ENCODE measurements at regions not wholly inside any gene's neighbourhood (a gene's known extent, or its start where the extent isn't known, plus 50 kb on each side); places are given as distances from the start of the nearest gene placed in this dataset.

- H3K36me3 ChIP-seq (ENCODE audit: control insufficient read depth in 2 of 2, insufficient read depth in 2 of 2, low read length in 1 of 2): no peaks in the 10 kb centered on the region
- H3K9me3 ChIP-seq (ENCODE audit: control insufficient read depth in 2 of 2, insufficient read depth in 1 of 2, low read depth in 1 of 2, low read length in 1 of 2): no peaks in the 10 kb centered on the region
- 74 to 79% methylated on average over 4 of the region's 4 CpGs for WGBS, 2 donors
- H3K27ac ChIP-seq (ENCODE audit: low read depth in 2 of 2, low read length in 1 of 2): no peak overlapping the region
- no peak overlapping the region for H3K4me3 ChIP-seq (ENCODE audit: low read depth in 1 of 2, low read length in 2 of 2)
- H3K4me1 ChIP-seq (ENCODE audit: control insufficient read depth in 2 of 2, insufficient read depth in 2 of 2, low read length in 1 of 2): no peaks in the 10 kb centered on the region
- no peaks in the 10 kb centered on the region for H3K27me3 ChIP-seq (ENCODE audit: control insufficient read depth in 1 of 2, insufficient read depth in 2 of 2, low read length in 2 of 2)
Measured at GRCh38 chr10:118193642-118194041, 146.9 kb upstream of the RAB11FIP2 start.

- Histone ChIP-seq H3K36me3 (ENCODE audit: control insufficient read depth in 2 of 2, insufficient read depth in 2 of 2, low read length in 1 of 2) (no peaks in the 10 kb centered on the region), H3K27ac (ENCODE audit: low read depth in 2 of 2, low read length in 1 of 2) (no peak overlapping the region), H3K4me3 (ENCODE audit: low read depth in 1 of 2, low read length in 2 of 2) (no peak overlapping the region), H3K4me1 (ENCODE audit: control insufficient read depth in 2 of 2, insufficient read depth in 2 of 2, low read length in 1 of 2) (no peaks in the 10 kb centered on the region), H3K27me3 (ENCODE audit: control insufficient read depth in 1 of 2, insufficient read depth in 2 of 2, low read length in 2 of 2) (no peaks in the 10 kb centered on the region), H3K9me3 (ENCODE audit: control insufficient read depth in 2 of 2, insufficient read depth in 1 of 2, low read depth in 1 of 2, low read length in 1 of 2) (no peaks in the 10 kb centered on the region)
- WGBS, 2 donors: 80 to 85% methylated on average over 1 of the region's 1 CpG
Measured at GRCh38 chr10:118181021-118181420, 134.3 kb upstream of the RAB11FIP2 start.

DNA sequence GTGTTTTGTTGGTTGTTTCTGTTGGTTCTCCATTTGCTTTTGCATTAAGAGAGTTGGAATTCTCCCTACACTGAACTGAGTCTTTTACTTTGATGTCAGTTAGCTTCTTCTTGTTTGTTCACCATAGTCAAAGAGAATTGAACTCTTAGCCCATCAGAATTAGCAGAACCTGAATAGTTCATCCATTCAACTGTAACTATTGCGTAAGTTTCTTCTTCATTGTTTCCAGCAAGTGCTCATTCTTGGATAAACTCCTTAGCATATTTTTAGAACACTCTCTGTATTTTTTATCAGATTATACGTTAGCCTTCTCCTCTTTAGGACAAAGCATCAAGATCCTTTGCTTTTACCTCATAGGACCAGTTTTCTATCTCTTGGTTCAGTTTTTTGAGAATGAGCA lies 128.4 kb upstream of the RAB11FIP2 start:
- Histone ChIP-seq H3K4me3 (ENCODE audit: low read depth in 1 of 2, low read length in 2 of 2) (no peak overlapping the region), H3K36me3 (ENCODE audit: control insufficient read depth in 2 of 2, insufficient read depth in 2 of 2, low read length in 1 of 2) (no peaks in the 10 kb centered on the region), H3K27ac (ENCODE audit: low read depth in 2 of 2, low read length in 1 of 2) (no peak overlapping the region), H3K9me3 (ENCODE audit: control insufficient read depth in 2 of 2, insufficient read depth in 1 of 2, low read depth in 1 of 2, low read length in 1 of 2) (no peaks in the 10 kb centered on the region), H3K4me1 (ENCODE audit: control insufficient read depth in 2 of 2, insufficient read depth in 2 of 2, low read length in 1 of 2) (no peaks in the 10 kb centered on the region), H3K27me3 (ENCODE audit: control insufficient read depth in 1 of 2, insufficient read depth in 2 of 2, low read length in 2 of 2) (no peaks in the 10 kb centered on the region)
- 81 to 84% methylated on average over 2 of the region's 2 CpGs for WGBS, 2 donors

GRCh38 chr10:118173296-118173695 lies 126.6 kb upstream of the RAB11FIP2 start:
- Histone ChIP-seq H3K9me3 (ENCODE audit: control insufficient read depth in 2 of 2, insufficient read depth in 1 of 2, low read depth in 1 of 2, low read length in 1 of 2) (no peaks in the 10 kb centered on the region), H3K36me3 (ENCODE audit: control insufficient read depth in 2 of 2, insufficient read depth in 2 of 2, low read length in 1 of 2) (no peaks in the 10 kb centered on the region), H3K27ac (ENCODE audit: low read depth in 2 of 2, low read length in 1 of 2) (no peak overlapping the region), H3K4me1 (ENCODE audit: control insufficient read depth in 2 of 2, insufficient read depth in 2 of 2, low read length in 1 of 2) (no peaks in the 10 kb centered on the region), H3K27me3 (ENCODE audit: control insufficient read depth in 1 of 2, insufficient read depth in 2 of 2, low read length in 2 of 2) (no peaks in the 10 kb centered on the region), H3K4me3 (ENCODE audit: low read depth in 1 of 2, low read length in 2 of 2) (no peak overlapping the region)
- 65 to 72% methylated on average over 2 of the region's 2 CpGs for WGBS, 2 donors

- Histone ChIP-seq H3K9me3 (ENCODE audit: control insufficient read depth in 2 of 2, insufficient read depth in 1 of 2, low read depth in 1 of 2, low read length in 1 of 2) (no peaks in the 10 kb centered on the region), H3K36me3 (ENCODE audit: control insufficient read depth in 2 of 2, insufficient read depth in 2 of 2, low read length in 1 of 2) (no peaks in the 10 kb centered on the region), H3K4me3 (ENCODE audit: low read depth in 1 of 2, low read length in 2 of 2) (no peak overlapping the region), H3K27me3 (ENCODE audit: control insufficient read depth in 1 of 2, insufficient read depth in 2 of 2, low read length in 2 of 2) (no peaks in the 10 kb centered on the region), H3K4me1 (ENCODE audit: control insufficient read depth in 2 of 2, insufficient read depth in 2 of 2, low read length in 1 of 2) (no peaks in the 10 kb centered on the region), H3K27ac (ENCODE audit: low read depth in 2 of 2, low read length in 1 of 2) (no peak overlapping the region)
- WGBS, 2 donors: 63 to 78% methylated on average over 1 of the region's 1 CpG
Measured at GRCh38 chr10:118171861-118172260, 125.1 kb upstream of the RAB11FIP2 start.

DNA sequence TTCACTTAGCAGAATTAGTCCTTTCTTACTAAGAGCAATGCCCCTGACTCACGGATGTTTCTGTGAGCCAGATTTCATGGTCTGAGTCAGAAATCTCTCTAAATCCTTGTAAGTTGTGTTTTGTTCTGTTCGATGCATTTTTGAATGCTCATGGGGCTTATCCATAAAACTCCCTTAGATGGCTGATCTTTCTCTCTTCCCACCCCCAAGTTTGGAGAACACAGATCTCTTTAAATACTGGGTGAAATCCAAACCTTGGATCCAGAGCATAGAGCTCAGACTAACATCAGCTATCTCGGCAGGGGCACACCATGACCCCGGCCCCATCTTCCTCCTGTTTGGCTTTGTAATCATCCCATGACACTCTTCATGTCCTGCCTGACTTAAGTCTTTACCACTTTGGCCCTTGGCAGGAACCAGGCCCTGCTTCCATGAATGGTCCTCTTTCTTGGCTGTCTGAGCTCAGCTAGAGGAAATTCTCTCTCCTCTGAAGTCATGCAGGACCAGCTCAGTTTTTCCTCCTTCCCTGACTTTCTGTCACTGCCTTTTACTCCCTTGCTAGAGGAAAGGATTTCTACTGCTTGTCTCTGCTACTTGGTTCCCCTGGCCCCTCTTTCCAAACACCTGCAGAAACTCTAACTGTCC lies 120.4 kb upstream of the RAB11FIP2 start:
- WGBS, 2 donors: 65 to 67% methylated on average over 4 of the region's 4 CpGs
- no peaks in the 10 kb centered on the region for H3K36me3 ChIP-seq (ENCODE audit: control insufficient read depth in 2 of 2, insufficient read depth in 2 of 2, low read length in 1 of 2)
- no peak overlapping the region for H3K27ac ChIP-seq (ENCODE audit: low read depth in 2 of 2, low read length in 1 of 2)
- H3K4me1 ChIP-seq (ENCODE audit: control insufficient read depth in 2 of 2, insufficient read depth in 2 of 2, low read length in 1 of 2): no peaks in the 10 kb centered on the region
- no peak overlapping the region for H3K4me3 ChIP-seq (ENCODE audit: low read depth in 1 of 2, low read length in 2 of 2)
- H3K27me3 ChIP-seq (ENCODE audit: control insufficient read depth in 1 of 2, insufficient read depth in 2 of 2, low read length in 2 of 2): no peaks in the 10 kb centered on the region
- no peaks in the 10 kb centered on the region for H3K9me3 ChIP-seq (ENCODE audit: control insufficient read depth in 2 of 2, insufficient read depth in 1 of 2, low read depth in 1 of 2, low read length in 1 of 2)

DNA sequence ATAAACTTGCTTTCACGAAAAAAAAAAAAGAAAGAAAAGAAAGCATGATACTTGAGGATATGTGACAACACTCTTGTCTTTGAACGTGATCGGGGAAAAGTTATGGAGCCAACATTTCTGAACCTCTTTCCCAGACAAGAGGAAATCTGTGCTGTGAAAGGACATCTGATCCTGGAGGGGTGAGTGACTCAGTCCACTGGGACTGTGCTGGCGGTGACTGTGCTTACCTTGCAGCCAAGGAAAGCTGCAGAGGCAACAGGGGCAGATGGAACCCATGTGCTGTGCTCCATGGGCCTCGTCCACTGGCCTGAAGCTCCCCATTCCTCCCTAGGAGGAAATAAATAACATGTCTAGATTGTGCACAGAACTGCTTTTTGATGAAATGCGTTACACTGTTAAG lies 116.5 kb upstream of the RAB11FIP2 start:
- H3K9me3 ChIP-seq (ENCODE audit: control insufficient read depth in 2 of 2, insufficient read depth in 1 of 2, low read depth in 1 of 2, low read length in 1 of 2): no peaks in the 10 kb centered on the region
- no peaks in the 10 kb centered on the region for H3K27me3 ChIP-seq (ENCODE audit: control insufficient read depth in 1 of 2, insufficient read depth in 2 of 2, low read length in 2 of 2)
- peaks cover 0 to 2% of the 10 kb centered on the region in 2 donors for H3K4me1 ChIP-seq (ENCODE audit: control insufficient read depth in 2 of 2, insufficient read depth in 2 of 2, low read length in 1 of 2)
- H3K27ac ChIP-seq (ENCODE audit: low read depth in 2 of 2, low read length in 1 of 2): no peak overlapping the region
- H3K36me3 ChIP-seq (ENCODE audit: control insufficient read depth in 2 of 2, insufficient read depth in 2 of 2, low read length in 1 of 2): no peaks in the 10 kb centered on the region
- no peak overlapping the region for H3K4me3 ChIP-seq (ENCODE audit: low read depth in 1 of 2, low read length in 2 of 2)
- WGBS, 2 donors: 87 to 90% methylated on average over 6 of the region's 6 CpGs

DNA sequence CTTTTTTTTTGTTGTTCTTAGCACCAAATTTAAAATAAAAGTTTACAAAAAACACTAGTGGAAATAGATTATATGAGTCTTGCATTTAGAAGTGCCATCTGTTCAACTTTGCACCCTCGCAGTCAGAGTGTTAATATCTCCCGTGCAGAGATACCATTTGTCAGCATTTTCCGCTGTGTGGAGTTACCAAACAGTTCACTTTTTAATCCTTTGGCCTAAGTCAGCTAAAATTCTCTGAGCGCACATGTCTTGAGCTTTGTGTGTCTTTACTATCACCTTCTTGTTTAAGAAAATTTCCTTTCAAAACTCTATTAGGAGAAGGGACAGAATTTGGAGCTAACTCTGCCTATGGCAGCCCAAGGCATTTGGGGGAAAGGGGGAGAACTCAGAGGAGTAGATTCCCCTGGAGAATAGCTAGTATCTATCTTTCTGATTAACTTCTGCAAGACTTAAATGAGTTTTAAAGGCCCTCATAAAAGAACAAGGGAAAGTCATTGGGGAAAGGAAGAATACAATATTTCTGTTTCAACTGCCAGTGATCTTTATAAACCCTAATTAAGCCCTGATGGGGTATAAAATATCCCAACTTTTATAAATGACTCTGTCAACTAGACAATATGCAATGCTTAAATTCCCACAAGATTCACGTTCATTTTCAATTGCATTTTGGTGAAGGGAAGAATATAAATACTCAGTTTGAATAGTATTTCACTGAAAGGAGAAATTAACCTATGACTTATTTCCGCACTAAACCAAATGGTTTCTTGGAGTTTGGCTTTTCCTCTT lies 114.9 kb upstream of the RAB11FIP2 start:
- no peaks in the 10 kb centered on the region for H3K9me3 ChIP-seq (ENCODE audit: control insufficient read depth in 2 of 2, insufficient read depth in 1 of 2, low read depth in 1 of 2, low read length in 1 of 2)
- no peak overlapping the region for H3K27ac ChIP-seq (ENCODE audit: low read depth in 2 of 2, low read length in 1 of 2)
- H3K27me3 ChIP-seq (ENCODE audit: control insufficient read depth in 1 of 2, insufficient read depth in 2 of 2, low read length in 2 of 2): no peaks in the 10 kb centered on the region
- no peaks in the 10 kb centered on the region for H3K36me3 ChIP-seq (ENCODE audit: control insufficient read depth in 2 of 2, insufficient read depth in 2 of 2, low read length in 1 of 2)
- H3K4me1 ChIP-seq (ENCODE audit: control insufficient read depth in 2 of 2, insufficient read depth in 2 of 2, low read length in 1 of 2): peaks cover 0 to 2% of the 10 kb centered on the region in 2 donors
- no peak overlapping the region for H3K4me3 ChIP-seq (ENCODE audit: low read depth in 1 of 2, low read length in 2 of 2)
- 75 to 77% methylated on average over 6 of the region's 6 CpGs for WGBS, 2 donors

GRCh38 chr10:118153287-118153686 lies 106.5 kb upstream of the RAB11FIP2 start:
- Histone ChIP-seq H3K4me3 (ENCODE audit: low read depth in 1 of 2, low read length in 2 of 2) (no peak overlapping the region), H3K27ac (ENCODE audit: low read depth in 2 of 2, low read length in 1 of 2) (no peak overlapping the region), H3K27me3 (ENCODE audit: control insufficient read depth in 1 of 2, insufficient read depth in 2 of 2, low read length in 2 of 2) (no peaks in the 10 kb centered on the region), H3K36me3 (ENCODE audit: control insufficient read depth in 2 of 2, insufficient read depth in 2 of 2, low read length in 1 of 2) (no peaks in the 10 kb centered on the region), H3K9me3 (ENCODE audit: control insufficient read depth in 2 of 2, insufficient read depth in 1 of 2, low read depth in 1 of 2, low read length in 1 of 2) (no peaks in the 10 kb centered on the region), H3K4me1 (ENCODE audit: control insufficient read depth in 2 of 2, insufficient read depth in 2 of 2, low read length in 1 of 2) (no peaks in the 10 kb centered on the region)

DNA sequence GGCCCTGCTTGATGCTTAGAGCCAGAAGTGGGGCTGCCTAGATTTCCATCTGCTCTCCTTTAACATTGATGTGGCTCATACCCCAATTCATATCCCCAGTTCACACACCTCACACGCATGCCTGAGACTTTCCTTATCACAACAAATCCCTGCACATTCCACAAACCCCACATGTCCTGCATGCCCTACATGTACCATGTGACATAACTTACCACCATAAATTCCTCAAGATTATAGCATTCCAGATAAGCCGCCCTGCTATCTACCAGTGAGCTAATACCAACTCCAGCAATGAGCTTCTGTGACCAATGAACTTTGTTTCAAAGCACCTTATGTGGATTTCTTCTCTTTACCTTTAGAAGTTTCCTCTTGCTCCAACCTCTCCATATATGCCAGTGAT lies 104.7 kb upstream of the RAB11FIP2 start:
- H3K36me3 ChIP-seq (ENCODE audit: control insufficient read depth in 2 of 2, insufficient read depth in 2 of 2, low read length in 1 of 2): no peaks in the 10 kb centered on the region
- no peak overlapping the region for H3K4me3 ChIP-seq (ENCODE audit: low read depth in 1 of 2, low read length in 2 of 2)
- no peaks in the 10 kb centered on the region for H3K27me3 ChIP-seq (ENCODE audit: control insufficient read depth in 1 of 2, insufficient read depth in 2 of 2, low read length in 2 of 2)
- no peaks in the 10 kb centered on the region for H3K9me3 ChIP-seq (ENCODE audit: control insufficient read depth in 2 of 2, insufficient read depth in 1 of 2, low read depth in 1 of 2, low read length in 1 of 2)
- no peaks in the 10 kb centered on the region for H3K4me1 ChIP-seq (ENCODE audit: control insufficient read depth in 2 of 2, insufficient read depth in 2 of 2, low read length in 1 of 2)
- 68 to 87% methylated on average over 2 of the region's 2 CpGs for WGBS, 2 donors
- H3K27ac ChIP-seq (ENCODE audit: low read depth in 2 of 2, low read length in 1 of 2): no peak overlapping the region
